Breast epithelium (tissue), 4 donors: ENCODE measurements at regions not wholly inside any gene's neighbourhood (a gene's known extent, or its start where the extent isn't known, plus 50 kb on each side); places are given as distances from the start of the nearest gene placed in this dataset.
"Not testable (repeated sequence)": the region's sequence is repeated elsewhere in the genome, so short reads cannot be mapped to it uniquely, and the experiment has no call there.

Source experiments
- DNase-seq, 2 donors: peaks; one replicate each; pipeline ENCODE4 v3.0.0-alpha.2; 2019; ENCODE audit warnings: low spot score in 2 of 2
- H3K27ac ChIP-seq, 2 donors: fragments of 200-600 bp; sonication (generic) in 1 of 2; one replicate each; pipeline ENCODE4 v1.5.1; 2016 to 2019; ENCODE audit warnings: mild to moderate bottlenecking in 1 of 2
- H3K27me3 ChIP-seq, 2 donors: fragments of 200-600 bp; sonication (generic) in 1 of 2; one replicate each; pipeline versions ENCODE4 v1.5.1 to v1.6.0; 2017 to 2019; ENCODE audit warnings: control low read depth in 1 of 2, mild to moderate bottlenecking in 1 of 2
- H3K36me3 ChIP-seq: fragments of 200-600 bp; one replicate; pipeline ENCODE4 v1.5.1; 2019
- H3K4me1 ChIP-seq, 2 donors: fragments of 200-600 bp; sonication (generic); one replicate each; pipeline ENCODE4 v1.5.1; 2016 to 2019; ENCODE audit warnings: control low read depth in 1 of 2
- H3K4me3 ChIP-seq, 3 donors: fragments of 200-600 bp; sonication (generic); 1 replicate in 2 of 3; 2 replicates in 1 of 3; pipeline ENCODE4 v1.5.1; 2016 to 2019; ENCODE audit warnings: mild to moderate bottlenecking in 3 of 3, moderate library complexity in 2 of 3
- H3K9me3 ChIP-seq, 2 donors: fragments of 200-600 bp; sonication (generic) in 1 of 2; one replicate each; pipeline ENCODE4 v1.5.1; 2016 to 2019; ENCODE audit warnings: control low read depth in 1 of 2
- POLR2A ChIP-seq: fragments of 450-650 bp; IDR thresholded peaks from one replicate; pipeline ENCODE4 v1.6.1; 2016; ENCODE audit warnings: antibody characterized with exemption, mild to moderate bottlenecking, moderate library complexity
- POLR2AphosphoS5 ChIP-seq, 3 donors: sonication (generic); formaldehyde crosslinking; IDR thresholded peaks; one replicate each; pipeline ENCODE4 v1.6.1; 2017; ENCODE audit warnings: antibody characterized with exemption in 3 of 3
- intact Hi-C: fragments of 100-400 bp; cut with DNase I; formaldehyde crosslinking; loops from one replicate; pipeline ENCODE4 v1.15.1; 2023; ENCODE audit warnings: low total_unique reads
- TF ChIP-seq, protein P1 (sequence below), 3 donors: fragments of 450-650 bp; IDR thresholded peaks; one replicate each; pipeline ENCODE4 v1.5.1; 2016 to 2017; ENCODE audit warnings: antibody characterized with exemption in 3 of 3, mild to moderate bottlenecking in 3 of 3, moderate library complexity in 3 of 3

DNA sequence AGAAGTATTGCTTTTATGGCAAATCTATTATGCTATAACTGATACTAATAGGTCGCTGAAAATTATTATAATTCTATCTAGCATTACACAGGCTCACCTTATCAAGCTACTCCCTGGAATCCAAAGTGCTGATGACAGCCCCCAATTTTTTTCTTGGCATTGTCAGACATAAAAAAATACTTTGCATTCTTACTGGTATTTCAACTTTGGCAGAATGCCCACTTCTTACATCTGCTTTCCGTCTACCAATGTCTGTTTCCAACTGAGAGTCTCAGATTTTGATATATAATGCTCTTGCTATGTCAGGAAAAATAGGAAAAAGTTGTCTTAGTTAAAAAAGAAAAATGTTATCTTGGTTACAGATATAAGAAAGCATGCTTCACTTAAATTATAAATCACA is 615.4 kb downstream of the C12orf50 start:
- TF ChIP-seq POLR2AphosphoS5 (IDR thresholded peaks at IDR 0.05) (no peak), POLR2A (no peak)
- TF ChIP-seq, protein P1, sequence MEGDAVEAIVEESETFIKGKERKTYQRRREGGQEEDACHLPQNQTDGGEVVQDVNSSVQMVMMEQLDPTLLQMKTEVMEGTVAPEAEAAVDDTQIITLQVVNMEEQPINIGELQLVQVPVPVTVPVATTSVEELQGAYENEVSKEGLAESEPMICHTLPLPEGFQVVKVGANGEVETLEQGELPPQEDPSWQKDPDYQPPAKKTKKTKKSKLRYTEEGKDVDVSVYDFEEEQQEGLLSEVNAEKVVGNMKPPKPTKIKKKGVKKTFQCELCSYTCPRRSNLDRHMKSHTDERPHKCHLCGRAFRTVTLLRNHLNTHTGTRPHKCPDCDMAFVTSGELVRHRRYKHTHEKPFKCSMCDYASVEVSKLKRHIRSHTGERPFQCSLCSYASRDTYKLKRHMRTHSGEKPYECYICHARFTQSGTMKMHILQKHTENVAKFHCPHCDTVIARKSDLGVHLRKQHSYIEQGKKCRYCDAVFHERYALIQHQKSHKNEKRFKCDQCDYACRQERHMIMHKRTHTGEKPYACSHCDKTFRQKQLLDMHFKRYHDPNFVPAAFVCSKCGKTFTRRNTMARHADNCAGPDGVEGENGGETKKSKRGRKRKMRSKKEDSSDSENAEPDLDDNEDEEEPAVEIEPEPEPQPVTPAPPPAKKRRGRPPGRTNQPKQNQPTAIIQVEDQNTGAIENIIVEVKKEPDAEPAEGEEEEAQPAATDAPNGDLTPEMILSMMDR (IDR thresholded peaks at IDR 0.05): no peak
- Histone ChIP-seq H3K9me3 (peaks cover 4 to 7% of the 10 kb centered on the region in 2 donors), H3K4me3 (no peak overlapping the region), H3K27me3 (no peaks in the 10 kb centered on the region), H3K4me1 (no peaks in the 10 kb centered on the region), H3K27ac (no peak overlapping the region), H3K36me3 (no peaks in the 10 kb centered on the region)
- no peak for DNase-seq
- intact Hi-C loops: no loop called here

DNA sequence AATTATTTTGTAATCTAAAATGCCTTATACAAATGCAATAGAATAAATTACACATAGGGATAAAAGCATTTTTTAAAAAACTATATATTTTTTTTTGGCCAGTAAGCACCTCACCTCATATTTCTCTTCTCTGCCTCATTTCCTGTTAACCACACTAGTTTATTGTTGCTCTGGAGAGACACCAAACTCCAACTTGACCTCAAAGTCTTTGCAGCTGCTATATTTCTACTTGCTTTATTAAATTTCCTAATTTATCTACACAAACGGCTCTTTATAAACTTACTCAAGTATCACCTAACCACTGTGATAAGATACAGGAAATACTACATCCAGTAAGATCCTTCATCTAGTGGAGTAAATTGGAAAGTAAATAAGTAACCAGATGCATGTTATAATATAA is 622.3 kb downstream of the C12orf50 start:
- H3K27me3 ChIP-seq: no peaks in the 10 kb centered on the region
- no peak for DNase-seq
- no peaks in the 10 kb centered on the region for H3K36me3 ChIP-seq
- H3K9me3 ChIP-seq: peaks cover 0 to 4% of the 10 kb centered on the region in 2 donors
- no peak overlapping the region for H3K27ac ChIP-seq
- H3K4me1 ChIP-seq: no peaks in the 10 kb centered on the region
- intact Hi-C loops: no loop called here
- no peak overlapping the region for H3K4me3 ChIP-seq
- TF ChIP-seq, protein P1 (IDR thresholded peaks at IDR 0.05): no peak
- no peak for TF ChIP-seq POLR2A
- no peak for TF ChIP-seq POLR2AphosphoS5 (IDR thresholded peaks at IDR 0.05)

DNA sequence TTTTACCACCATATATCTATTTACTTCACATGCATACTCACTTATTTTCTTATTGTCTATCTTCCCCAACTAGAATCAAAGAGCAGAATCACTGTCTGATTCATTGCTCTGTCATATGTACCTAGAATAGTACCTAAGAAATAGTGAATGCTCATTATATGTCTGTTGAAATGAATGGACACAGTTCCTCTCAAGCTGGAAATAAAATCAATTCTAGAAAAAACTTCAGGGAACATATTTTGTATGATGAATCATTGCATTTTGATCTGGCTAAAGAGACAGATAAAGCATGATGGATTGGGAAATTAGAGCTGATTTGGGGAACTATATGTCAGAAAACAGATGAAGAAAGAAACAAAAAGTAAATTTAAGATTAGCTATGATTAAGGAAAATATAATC is 623.3 kb downstream of the C12orf50 start:
- TF ChIP-seq POLR2AphosphoS5 (IDR thresholded peaks at IDR 0.05) (no peak), POLR2A (no peak)
- TF ChIP-seq, protein P1 (IDR thresholded peaks at IDR 0.05): no peak
- intact Hi-C loops: no loop called here
- no peaks in the 10 kb centered on the region for H3K4me1 ChIP-seq
- H3K4me3 ChIP-seq: no peak overlapping the region
- no peaks in the 10 kb centered on the region for H3K27me3 ChIP-seq
- no peak overlapping the region for H3K27ac ChIP-seq
- H3K9me3 ChIP-seq: peaks cover 0 to 4% of the 10 kb centered on the region in 2 donors
- DNase-seq: no peak
- H3K36me3 ChIP-seq: no peaks in the 10 kb centered on the region

DNA sequence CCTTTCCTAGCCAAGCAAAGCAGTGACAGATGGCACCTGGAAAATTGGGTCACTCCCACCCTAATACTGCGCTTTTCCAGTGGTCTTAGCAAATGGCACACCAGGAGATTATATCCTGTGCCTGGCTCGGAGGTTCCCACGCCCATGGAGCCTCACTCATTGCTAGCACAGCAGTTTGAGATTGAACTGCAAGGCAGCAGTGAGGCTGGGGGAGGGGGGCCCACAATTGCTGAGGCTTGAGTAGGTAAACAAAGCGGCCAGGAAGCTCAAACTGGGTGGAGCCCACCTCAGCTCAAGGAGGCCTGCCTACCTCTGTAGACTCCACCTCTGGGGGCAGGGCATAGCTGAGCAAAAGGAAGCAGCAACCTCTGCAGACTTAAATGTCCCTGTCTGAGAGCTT is 635.0 kb downstream of the C12orf50 start:
- H3K4me1 ChIP-seq, DNase-seq, intact Hi-C loops, H3K36me3 ChIP-seq, H3K9me3 ChIP-seq, H3K27me3 ChIP-seq, H3K4me3 ChIP-seq, H3K27ac ChIP-seq: not testable (repeated sequence)

DNA sequence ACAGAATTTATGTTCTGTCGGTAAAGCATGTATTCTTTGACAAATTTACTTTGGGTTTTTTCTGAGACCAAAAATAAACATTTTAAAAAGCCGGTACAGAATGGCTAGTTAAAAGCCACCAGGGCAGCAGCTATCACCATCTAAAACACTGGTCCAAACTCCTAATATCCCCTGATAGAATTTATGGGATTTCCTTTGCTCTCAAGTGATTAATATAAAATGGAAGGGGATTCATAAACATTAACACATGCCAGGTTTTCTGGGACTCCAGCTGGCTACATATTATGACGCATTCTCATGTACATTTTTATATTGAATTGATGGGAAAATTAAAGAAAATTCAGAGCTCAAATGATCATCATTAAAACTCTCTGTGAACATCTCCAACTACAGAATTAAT is 640.8 kb downstream of the C12orf50 start:
- TF ChIP-seq, protein P1 (IDR thresholded peaks at IDR 0.05): no peak
- TF ChIP-seq POLR2AphosphoS5 (IDR thresholded peaks at IDR 0.05) (no peak), POLR2A (no peak)
- no peak for DNase-seq
- H3K4me3 ChIP-seq: no peak overlapping the region
- H3K36me3 ChIP-seq: no peaks in the 10 kb centered on the region
- no peaks in the 10 kb centered on the region for H3K4me1 ChIP-seq
- H3K27me3 ChIP-seq: no peaks in the 10 kb centered on the region
- no peaks in the 10 kb centered on the region for H3K9me3 ChIP-seq
- no peak overlapping the region for H3K27ac ChIP-seq
- intact Hi-C loops: no loop called here

DNA sequence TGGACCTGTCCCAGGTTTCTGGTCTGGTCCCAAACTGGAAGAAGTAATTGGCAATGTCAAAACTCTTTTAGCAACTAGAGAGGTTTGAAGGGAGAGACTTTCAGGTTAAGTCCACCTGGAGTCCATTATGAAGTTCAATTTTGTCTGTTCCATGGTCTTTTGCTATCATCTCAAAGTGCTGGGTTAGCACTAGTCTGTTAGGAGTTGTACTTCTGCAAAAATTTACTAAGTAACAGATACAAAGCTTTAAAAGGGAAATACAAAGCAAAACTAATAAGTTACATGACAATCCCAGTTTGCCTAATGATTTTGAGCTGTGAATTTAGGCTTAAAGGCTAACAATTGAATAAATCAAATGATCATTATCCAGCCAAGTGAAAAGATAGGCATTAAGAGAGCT is 643.9 kb downstream of the C12orf50 start:
- Histone ChIP-seq H3K4me3 (no peak overlapping the region), H3K36me3 (no peaks in the 10 kb centered on the region), H3K9me3 (no peaks in the 10 kb centered on the region), H3K27me3 (no peaks in the 10 kb centered on the region), H3K27ac (no peak overlapping the region), H3K4me1 (no peaks in the 10 kb centered on the region)
- TF ChIP-seq POLR2A: no peak
- TF ChIP-seq, protein P1 (IDR thresholded peaks at IDR 0.05): no peak
- no peak for TF ChIP-seq POLR2AphosphoS5 (IDR thresholded peaks at IDR 0.05)
- intact Hi-C loops: no loop called here
- no peak for DNase-seq
